Neutrophil (primary cell): ENCODE measurements at regions not wholly inside any gene's neighbourhood (a gene's known extent, or its start where the extent isn't known, plus 50 kb on each side); places are given as distances from the start of the nearest gene placed in this dataset.

Source experiments
- H3K27ac ChIP-seq: fragments of 200-600 bp; sonication (generic); 2 replicates; pipeline ENCODE4 v1.5.1; 2016; ENCODE audit warnings: mild to moderate bottlenecking, moderate library complexity
- H3K27me3 ChIP-seq: fragments of 200-600 bp; sonication (generic); 2 replicates; pipeline ENCODE4 v1.6.0; 2016; ENCODE audit warnings: mild to moderate bottlenecking
- H3K36me3 ChIP-seq: fragments of 200-600 bp; sonication (generic); 2 replicates; pipeline ENCODE4 v1.5.1; 2017
- H3K4me1 ChIP-seq, 2 experiments: fragments of 200-600 bp in 1 of 2; sonication (generic) in 1 of 2; 1 replicate in 1 of 2; 2 replicates in 1 of 2; pipeline versions ENCODE4 v1.5.1 to v1.6.1; 2013 to 2016; ENCODE audit warnings: low read depth in 1 of 2, low read length in 1 of 2, mild to moderate bottlenecking in 1 of 2, moderate library complexity in 1 of 2; ENCODE audit not compliant: control insufficient read depth in 1 of 2, insufficient read depth in 1 of 2
- H3K4me3 ChIP-seq, 2 experiments: fragments of 200-600 bp in 1 of 2; sonication (generic) in 1 of 2; 1 replicate in 1 of 2; 2 replicates in 1 of 2; pipeline ENCODE4 v1.5.1; 2013 to 2016; ENCODE audit warnings: low read depth in 1 of 2, low read length in 1 of 2, mild to moderate bottlenecking in 1 of 2, moderate library complexity in 1 of 2
- H3K9me3 ChIP-seq: fragments of 200-600 bp; sonication (generic); 2 replicates; pipeline ENCODE4 v1.5.1; 2016
- TF ChIP-seq, protein P1 (sequence below): fragments of 200-600 bp; sonication (generic); IDR thresholded peaks from 2 replicates; pipeline ENCODE4 v1.5.1; 2016; ENCODE audit warnings: antibody characterized with exemption

DNA sequence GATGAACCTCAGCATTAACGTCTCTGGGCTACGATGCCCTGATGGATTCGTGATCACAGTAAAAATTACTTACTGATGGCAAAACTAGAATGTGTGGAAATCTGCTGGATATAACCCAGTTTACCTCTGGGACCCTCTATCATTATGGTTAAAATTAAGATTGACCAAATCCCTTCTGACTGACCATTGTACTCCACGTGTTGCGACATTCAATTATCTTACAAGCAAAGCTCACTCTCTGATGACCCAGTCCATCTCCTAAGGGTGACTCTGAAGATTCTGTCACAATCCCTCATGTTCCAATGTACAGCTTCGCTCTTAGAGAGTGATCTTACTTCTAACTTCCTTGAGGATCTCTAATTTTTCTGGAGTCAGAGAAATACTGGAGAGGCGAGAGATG lies 288.5 kb upstream of the RUNX1 start:
- H3K27me3 ChIP-seq, result peaks cover 20% of the 10 kb centered on the region
- peaks cover 0 to 4% of the 10 kb centered on the region in 2 experiments for H3K4me1 ChIP-seq
- H3K36me3 ChIP-seq, result no peaks in the 10 kb centered on the region
- H3K4me3 ChIP-seq, result no peak overlapping the region
- no peaks in the 10 kb centered on the region for H3K9me3 ChIP-seq
- H3K27ac ChIP-seq, result no peak overlapping the region
- TF ChIP-seq, protein P1, sequence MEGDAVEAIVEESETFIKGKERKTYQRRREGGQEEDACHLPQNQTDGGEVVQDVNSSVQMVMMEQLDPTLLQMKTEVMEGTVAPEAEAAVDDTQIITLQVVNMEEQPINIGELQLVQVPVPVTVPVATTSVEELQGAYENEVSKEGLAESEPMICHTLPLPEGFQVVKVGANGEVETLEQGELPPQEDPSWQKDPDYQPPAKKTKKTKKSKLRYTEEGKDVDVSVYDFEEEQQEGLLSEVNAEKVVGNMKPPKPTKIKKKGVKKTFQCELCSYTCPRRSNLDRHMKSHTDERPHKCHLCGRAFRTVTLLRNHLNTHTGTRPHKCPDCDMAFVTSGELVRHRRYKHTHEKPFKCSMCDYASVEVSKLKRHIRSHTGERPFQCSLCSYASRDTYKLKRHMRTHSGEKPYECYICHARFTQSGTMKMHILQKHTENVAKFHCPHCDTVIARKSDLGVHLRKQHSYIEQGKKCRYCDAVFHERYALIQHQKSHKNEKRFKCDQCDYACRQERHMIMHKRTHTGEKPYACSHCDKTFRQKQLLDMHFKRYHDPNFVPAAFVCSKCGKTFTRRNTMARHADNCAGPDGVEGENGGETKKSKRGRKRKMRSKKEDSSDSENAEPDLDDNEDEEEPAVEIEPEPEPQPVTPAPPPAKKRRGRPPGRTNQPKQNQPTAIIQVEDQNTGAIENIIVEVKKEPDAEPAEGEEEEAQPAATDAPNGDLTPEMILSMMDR, result no peak

DNA sequence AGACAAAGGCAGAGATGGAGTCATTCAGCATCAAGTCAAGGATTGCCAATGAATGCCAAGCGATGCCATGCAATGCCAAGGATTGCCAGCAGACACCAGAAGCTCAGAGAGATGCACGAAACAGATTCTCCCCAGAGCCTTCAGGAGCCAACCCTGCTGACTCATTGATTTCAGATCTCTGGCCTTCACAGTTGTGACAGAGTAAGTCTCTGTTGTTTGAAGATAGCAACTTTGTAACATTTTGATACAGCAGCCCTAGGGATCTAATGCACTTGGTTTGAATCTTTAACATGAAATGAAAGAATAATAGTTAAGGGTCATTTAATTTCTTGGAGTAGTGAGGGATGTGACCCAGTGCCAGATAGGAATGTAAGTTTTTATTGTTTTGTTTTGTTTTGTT lies 287.4 kb upstream of the RUNX1 start:
- TF ChIP-seq, protein P1, result no peak
- H3K4me1 ChIP-seq, result no peaks in the 10 kb centered on the region
- H3K27ac ChIP-seq, result no peak overlapping the region
- H3K27me3 ChIP-seq, result peaks cover 20% of the 10 kb centered on the region
- H3K36me3 ChIP-seq, result no peaks in the 10 kb centered on the region
- no peak overlapping the region for H3K4me3 ChIP-seq
- H3K9me3 ChIP-seq, result no peaks in the 10 kb centered on the region

DNA sequence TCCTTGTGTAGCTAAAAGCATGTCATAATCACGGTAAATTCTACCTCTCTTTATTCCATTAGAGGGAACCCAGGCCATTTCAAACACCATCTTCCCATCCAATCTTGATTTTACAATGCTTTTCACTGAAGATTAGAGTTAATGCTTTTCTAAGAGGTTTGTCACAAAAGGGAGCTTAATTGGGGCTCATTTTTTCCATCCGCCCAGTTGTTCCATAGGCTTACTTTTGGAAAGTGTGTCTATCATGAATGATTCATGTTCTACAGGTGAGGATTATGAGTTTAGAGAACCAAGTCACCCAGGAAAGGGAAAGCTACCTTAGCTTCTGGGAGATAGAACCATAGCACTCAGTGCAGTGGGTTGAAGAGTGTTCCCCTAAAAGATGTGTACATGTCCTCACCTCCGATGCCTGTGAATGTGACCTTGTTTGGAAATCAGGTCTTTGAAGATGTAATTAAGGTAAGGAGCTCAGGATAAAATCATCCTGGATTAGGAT lies 286.9 kb upstream of the RUNX1 start:
- H3K27ac ChIP-seq, result no peak overlapping the region
- peaks cover 20% of the 10 kb centered on the region for H3K27me3 ChIP-seq

DNA sequence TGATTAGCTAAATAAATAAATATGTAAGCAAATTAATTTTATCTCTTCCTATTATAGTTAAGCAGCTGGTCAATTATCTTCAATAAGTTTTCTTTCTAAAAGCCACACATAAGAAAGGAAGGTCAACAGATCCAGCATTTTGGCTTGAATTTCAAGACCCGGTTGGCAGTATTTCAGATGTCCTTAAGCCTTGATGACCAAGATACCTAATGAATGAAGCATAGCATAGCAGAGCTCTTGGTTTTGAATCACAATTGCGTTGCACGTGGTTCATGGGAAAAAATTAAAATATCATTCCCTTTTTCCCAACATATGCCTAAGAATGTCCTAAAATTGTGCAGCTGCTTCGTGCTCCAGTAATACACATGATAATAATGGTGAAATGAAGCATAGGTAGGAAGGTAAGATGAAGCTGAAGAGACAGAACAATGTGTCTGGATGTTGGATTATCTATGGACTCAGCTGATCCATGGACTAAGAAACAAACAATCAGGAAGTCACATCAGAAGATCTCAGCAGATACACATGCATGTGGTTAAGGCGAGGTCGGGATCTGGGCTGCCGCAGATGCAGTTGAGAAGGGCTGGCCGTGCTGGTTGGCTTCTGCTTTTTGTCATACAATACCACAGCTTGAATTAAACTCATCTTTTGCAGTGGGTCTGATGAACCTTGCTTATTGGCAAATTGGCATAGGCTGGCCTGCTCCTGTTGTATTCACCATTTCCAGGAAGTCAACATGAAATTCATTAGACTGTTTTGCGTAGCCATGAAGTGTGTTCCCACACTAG lies 284.9 kb upstream of the RUNX1 start:
- no peaks in the 10 kb centered on the region for H3K36me3 ChIP-seq
- no peak overlapping the region for H3K4me3 ChIP-seq
- H3K27me3 ChIP-seq, result peaks cover 20% of the 10 kb centered on the region
- H3K4me1 ChIP-seq, result no peaks in the 10 kb centered on the region
- TF ChIP-seq, protein P1, result no peak
- H3K9me3 ChIP-seq, result no peaks in the 10 kb centered on the region
- H3K27ac ChIP-seq, result no peak overlapping the region

More for the DNA sequence above, 286.9 kb upstream of the RUNX1 start:
- Histone ChIP-seq H3K9me3 (no peaks in the 10 kb centered on the region), H3K4me1 (no peaks in the 10 kb centered on the region), H3K36me3 (no peaks in the 10 kb centered on the region), H3K4me3 (no peak overlapping the region)
- TF ChIP-seq, protein P1, result no peak

DNA sequence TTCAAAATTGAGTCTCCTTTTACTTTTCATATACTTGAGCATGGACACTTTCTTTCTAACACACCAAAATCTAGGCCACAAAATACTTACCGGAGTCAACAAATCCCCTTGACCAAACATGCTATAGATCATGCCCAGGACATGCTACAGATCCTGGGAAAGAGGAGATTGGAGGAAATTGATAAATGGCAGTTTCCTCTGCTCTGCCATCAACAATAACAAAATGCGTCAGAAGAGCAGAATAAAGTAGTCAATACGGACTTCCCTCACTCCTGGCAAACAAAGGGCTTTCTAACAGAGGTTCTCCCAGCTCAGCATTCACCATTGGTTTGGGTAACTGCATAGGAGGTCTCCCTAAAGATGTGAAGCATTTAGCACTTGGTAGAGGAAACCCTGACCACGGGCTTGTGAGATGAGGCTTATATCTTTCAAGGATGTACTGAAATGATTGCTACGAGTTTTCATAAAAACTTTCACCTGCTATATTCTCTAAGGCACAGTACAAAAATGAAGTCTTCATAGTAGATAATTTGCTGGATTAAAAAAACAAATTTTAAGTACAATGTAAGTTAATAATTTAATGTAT lies 283.8 kb upstream of the RUNX1 start:
- no peak overlapping the region for H3K27ac ChIP-seq
- TF ChIP-seq, protein P1, result no peak

More for the DNA sequence above, 283.8 kb upstream of the RUNX1 start:
- Histone ChIP-seq H3K27me3 (peaks cover 20% of the 10 kb centered on the region), H3K4me3 (no peak overlapping the region), H3K9me3 (no peaks in the 10 kb centered on the region), H3K4me1 (no peaks in the 10 kb centered on the region), H3K36me3 (no peaks in the 10 kb centered on the region)
